ENCODE measurements at regions not wholly inside any gene's neighbourhood (a gene's known extent, or its start where the extent isn't known, plus 50 kb on each side); places are given as distances from the start of the nearest gene placed in this dataset.

- TF ChIP-seq CTCF (IDR thresholded peaks at IDR 0.05) (no peak), ZFX (IDR thresholded peaks at IDR 0.05; ENCODE audit: borderline replicate concordance) (no peak)
Measured at GRCh38 chr9:72465593-72465984, 55.8 kb upstream of the TMC1 start.

Data from 22Rv1 (cell line).